HCT116 (cell line): ENCODE measurements at regions not wholly inside any gene's neighbourhood (a gene's known extent, or its start where the extent isn't known, plus 50 kb on each side); places are given as distances from the start of the nearest gene placed in this dataset.

Experiments used
- ATAC-seq: fragments of 200-7000 bp; cut with Tn5 transposase; 2 replicates; pipeline ENCODE4 v1.9.1; 2020; ENCODE audit warnings: mild to moderate bottlenecking, moderate library complexity
- BruUV-seq: library from RNA; stranded (reverse); fragments of 400-500 nt; replicated peaks from 2 replicates; lab custom pipeline; 2021; lab: Mats Ljungman, UMichigan
- CTCF ChIA-PET: fragments of 300-600 bp; sonication (Branson Sonifier 250); formaldehyde crosslinking; loops from one replicate; lab custom pipeline; 2021; ENCODE audit warnings: antibody characterized with exemption; lab: Charles Lee
- POLR2A ChIA-PET: fragments of 300-600, 350-600 bp; sonication (Branson Sonifier 250); formaldehyde crosslinking; loops from one replicate; lab custom pipeline; 2021; ENCODE audit warnings: antibody characterized with exemption; lab: Charles Lee
- RAD21 ChIA-PET, 2 experiments: fragments of 300-600 bp; sonication (Branson Sonifier 250); formaldehyde crosslinking; loops; one replicate each; lab custom pipeline; 2023; ENCODE audit warnings: low total read pairs in 2 of 2; ENCODE audit not compliant: uncharacterized antibody in 2 of 2, unreplicated experiment in 2 of 2, low non-redundant PET in 1 of 2; lab: Charles Lee
- DNase-seq: peaks from one replicate; pipeline ENCODE4 v3.0.0-alpha.2; 2010; ENCODE audit warnings: low read depth, low spot score
- H2AFZ ChIP-seq: fragments of 200-600 bp; shearing (Covaris generic), sonication (generic); 2 replicates; pipeline ENCODE4 v1.6.1; 2017; ENCODE audit warnings: low read depth, mixed run types, mixed read lengths, antibody characterized with exemption, low read length; ENCODE audit not compliant: poor library complexity, severe bottlenecking
- H3K27ac ChIP-seq: 2 replicates; pipeline ENCODE4 v1.5.1; 2012; ENCODE audit warnings: low read depth, low read length
- H3K27me3 ChIP-seq: fragments of 200-600 bp; sonication (generic); 2 replicates; pipeline ENCODE4 v1.6.1; 2016; ENCODE audit warnings: mixed run types, low read length, mixed read lengths; ENCODE audit not compliant: insufficient read depth
- H3K36me3 ChIP-seq, 2 experiments: fragments of 200-500 bp in 1 of 2; fragments of 200-600 bp in 1 of 2; sonication (Bioruptor generic) in 1 of 2; sonication (generic) in 1 of 2; 2 replicates each; pipeline versions ENCODE4 v1.5.1 to v1.6.1; 2014 to 2016; ENCODE audit warnings: low read length in 2 of 2, inconsistent platforms in 1 of 2, mixed read lengths in 1 of 2, mixed run types in 1 of 2; ENCODE audit not compliant: insufficient read depth in 2 of 2, control insufficient read depth in 1 of 2
- H3K4me1 ChIP-seq, 2 experiments: fragments of 200-600 bp in 1 of 2; sonication (generic) in 1 of 2; 2 replicates each; pipeline versions ENCODE4 v1.5.1 to v1.6.1; 2012 to 2017; ENCODE audit warnings: low read length in 2 of 2, inconsistent platforms in 1 of 2, mild to moderate bottlenecking in 1 of 2, mixed read lengths in 1 of 2, mixed run types in 1 of 2, moderate library complexity in 1 of 2; ENCODE audit not compliant: insufficient read depth in 2 of 2, control insufficient read depth in 1 of 2
- H3K4me2 ChIP-seq: fragments of 200-600 bp; sonication (generic); 2 replicates; pipeline ENCODE4 v1.6.1; 2017; ENCODE audit warnings: mixed run types, low read length, mixed read lengths
- H3K4me3 ChIP-seq, 2 experiments: fragments of 200-600 bp in 1 of 2; sonication (generic) in 1 of 2; replicated peaks in 1 of 2; 2 replicates each; pipeline ENCODE4 v1.5.1; 2011 to 2016; ENCODE audit warnings: low read length in 2 of 2, control low read depth in 1 of 2, low read depth in 1 of 2, mild to moderate bottlenecking in 1 of 2, mixed read lengths in 1 of 2, mixed run types in 1 of 2
- H3K79me2 ChIP-seq: fragments of 200-600 bp; sonication (generic); 2 replicates; pipeline ENCODE4 v1.6.1; 2017; ENCODE audit warnings: mild to moderate bottlenecking, mixed run types, low read length, moderate library complexity, mixed read lengths; ENCODE audit not compliant: insufficient read depth
- H3K9ac ChIP-seq: fragments of 200-600 bp; sonication (generic); 2 replicates; pipeline ENCODE4 v1.6.1; 2016; ENCODE audit warnings: low read length, mixed read lengths
- H3K9me2 ChIP-seq: fragments of 200-600 bp; sonication (generic), shearing (Covaris generic); 2 replicates; pipeline ENCODE4 v1.6.1; 2017; ENCODE audit warnings: mixed run types, mild to moderate bottlenecking, moderate library complexity; ENCODE audit not compliant: insufficient read depth
- H3K9me3 ChIP-seq, 2 experiments: fragments of 200-500 bp in 1 of 2; fragments of 200-600 bp in 1 of 2; sonication (Bioruptor generic) in 1 of 2; sonication (generic) in 1 of 2; 2 replicates each; pipeline ENCODE4 v1.6.1; 2014 to 2017; ENCODE audit warnings: low read length in 2 of 2, mixed read lengths in 2 of 2, inconsistent platforms in 1 of 2, low read depth in 1 of 2, mild to moderate bottlenecking in 1 of 2, mixed run types in 1 of 2, moderate library complexity in 1 of 2; ENCODE audit not compliant: control insufficient read depth in 1 of 2, insufficient read depth in 1 of 2
- H4K20me1 ChIP-seq: fragments of 200-600 bp; sonication (generic), shearing (Covaris generic); 2 replicates; pipeline ENCODE4 v1.6.1; 2017; ENCODE audit warnings: mixed run types, mild to moderate bottlenecking, moderate library complexity; ENCODE audit not compliant: insufficient read depth
- EGR1 ChIP-seq: IDR thresholded peaks from 2 replicates; pipeline ENCODE4 v1.6.1; 2012; ENCODE audit warnings: low read depth
- ELF1 ChIP-seq: IDR thresholded peaks from 2 replicates; pipeline ENCODE4 v1.6.1; 2012; ENCODE audit warnings: low read depth, borderline replicate concordance
- EZH2phosphoT487 ChIP-seq: fragments of 200-600 bp; IDR thresholded peaks from 2 replicates; pipeline ENCODE4 v1.6.1; 2018; ENCODE audit warnings: antibody characterized with exemption, borderline replicate concordance
- JUND ChIP-seq: IDR thresholded peaks from 2 replicates; pipeline ENCODE4 v1.6.1; 2012
- POLR2A ChIP-seq: IDR thresholded peaks from 2 replicates; pipeline ENCODE4 v1.7.0; 2011; ENCODE audit warnings: borderline replicate concordance; ENCODE audit not compliant: insufficient read depth, insufficient read length; ENCODE audit errors: extremely low read depth
- POLR2AphosphoS5 ChIP-seq: IDR thresholded peaks from 2 replicates; pipeline ENCODE4 v1.6.1; 2011; ENCODE audit warnings: mild to moderate bottlenecking, low read depth, low read length, moderate library complexity
- RAD21 ChIP-seq: IDR thresholded peaks from 2 replicates; pipeline ENCODE4 v1.6.1; 2012; ENCODE audit warnings: low read depth, mild to moderate bottlenecking
- SP1 ChIP-seq: IDR thresholded peaks from 2 replicates; pipeline ENCODE4 v1.6.1; 2012; ENCODE audit warnings: low read depth
- SRF ChIP-seq: IDR thresholded peaks from 2 replicates; pipeline ENCODE4 v1.6.1; 2012; ENCODE audit warnings: low read depth
- TCF7L2 ChIP-seq: IDR thresholded peaks from 2 replicates; pipeline ENCODE4 v1.7.0; 2011; ENCODE audit warnings: borderline replicate concordance, inconsistent platforms; ENCODE audit not compliant: insufficient read depth, insufficient read length; ENCODE audit errors: extremely low read depth
- YY1 ChIP-seq: IDR thresholded peaks from 2 replicates; pipeline ENCODE4 v1.6.1; 2011; ENCODE audit warnings: low read length, low read depth, moderate library complexity, mild to moderate bottlenecking; ENCODE audit not compliant: insufficient replicate concordance; ENCODE audit errors: extremely low read depth
- intact Hi-C: fragments of 100-400 bp; cut with micrococcal nuclease; formaldehyde crosslinking; loops from 2 replicates; pipeline ENCODE4 v1.10.0; 2022
- TF ChIP-seq, protein P1 (sequence below): IDR thresholded peaks from 2 replicates; pipeline ENCODE4 v1.6.1; 2012
- TF ChIP-seq, protein P2 (sequence below): IDR thresholded peaks from 2 replicates; pipeline ENCODE4 v1.6.1; 2011; ENCODE audit warnings: mild to moderate bottlenecking, low read length, moderate library complexity; ENCODE audit not compliant: insufficient replicate concordance; ENCODE audit errors: extremely low read depth
- TF ChIP-seq, protein P3 (sequence below): IDR thresholded peaks from 2 replicates; pipeline ENCODE4 v1.6.1; 2012
- TF ChIP-seq, protein P4 (sequence below), 3 experiments: fragments of 200-600 bp in 1 of 3; sonication (generic) in 1 of 3; IDR thresholded peaks in 2 of 3; conservative IDR thresholded peaks in 1 of 3; 2 replicates each; pipeline ENCODE4 v1.5.1; 2012 to 2017; ENCODE audit warnings: low read depth in 2 of 3, low read length in 2 of 3, antibody characterized with exemption in 1 of 3, borderline replicate concordance in 1 of 3, control low read depth in 1 of 3, mild to moderate bottlenecking in 1 of 3, mixed read lengths in 1 of 3, mixed run types in 1 of 3, moderate library complexity in 1 of 3; ENCODE audit not compliant: insufficient read depth in 1 of 3

DNA sequence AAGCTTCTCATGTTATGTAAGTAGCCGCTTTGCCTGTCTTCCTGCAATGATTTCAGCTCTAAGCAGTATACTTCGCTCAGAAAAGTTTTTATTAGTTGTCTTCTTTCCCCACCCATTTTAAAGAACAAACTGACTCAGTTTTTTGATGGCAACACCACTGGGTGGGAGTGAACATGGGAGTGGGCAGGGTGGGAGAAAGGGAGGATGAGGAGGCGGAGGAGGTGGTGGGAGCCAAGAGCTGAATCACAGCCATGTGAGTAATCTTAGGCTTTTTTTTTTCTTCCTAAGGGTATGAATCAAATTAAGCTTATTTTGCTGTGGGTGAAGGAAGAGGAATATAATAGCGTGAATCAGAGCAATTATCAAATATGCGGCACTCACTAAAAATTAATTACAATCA, 574.3 kb upstream of the DIPK2B start:
- Histone ChIP-seq H2AFZ (no peak overlapping the region), H3K79me2 (peaks cover 100% of the 10 kb centered on the region), H3K9me2 (no peaks in the 10 kb centered on the region), H4K20me1 (no peaks in the 10 kb centered on the region), H3K4me1 (peaks cover 79 to 98% of the 10 kb centered on the region in 2 experiments), H3K36me3 (peaks cover 0 to 7% of the 10 kb centered on the region in 2 experiments; a peak in 1 of 4 replicates), H3K9me3 (no peaks in the 10 kb centered on the region)
- no peak for DNase-seq
- intact Hi-C loops = no loop called here
- BruUV-seq = no TSS peak
- ATAC-seq = no peak
- RAD21 ChIA-PET = no interaction called here
- CTCF ChIA-PET = interaction anchor here (1.3 kb wide), 1 partner anchor 49 kb away, joined by 4 read pairs; no protein-coding TSS in a partner anchor
- TF ChIP-seq, protein P1, sequence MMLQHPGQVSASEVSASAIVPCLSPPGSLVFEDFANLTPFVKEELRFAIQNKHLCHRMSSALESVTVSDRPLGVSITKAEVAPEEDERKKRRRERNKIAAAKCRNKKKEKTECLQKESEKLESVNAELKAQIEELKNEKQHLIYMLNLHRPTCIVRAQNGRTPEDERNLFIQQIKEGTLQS = no peak
- TF ChIP-seq SRF = no peak
- TF ChIP-seq POLR2A = no peak
- TF ChIP-seq EGR1 = no peak
- no peak for TF ChIP-seq TCF7L2
- TF ChIP-seq, protein P2, sequence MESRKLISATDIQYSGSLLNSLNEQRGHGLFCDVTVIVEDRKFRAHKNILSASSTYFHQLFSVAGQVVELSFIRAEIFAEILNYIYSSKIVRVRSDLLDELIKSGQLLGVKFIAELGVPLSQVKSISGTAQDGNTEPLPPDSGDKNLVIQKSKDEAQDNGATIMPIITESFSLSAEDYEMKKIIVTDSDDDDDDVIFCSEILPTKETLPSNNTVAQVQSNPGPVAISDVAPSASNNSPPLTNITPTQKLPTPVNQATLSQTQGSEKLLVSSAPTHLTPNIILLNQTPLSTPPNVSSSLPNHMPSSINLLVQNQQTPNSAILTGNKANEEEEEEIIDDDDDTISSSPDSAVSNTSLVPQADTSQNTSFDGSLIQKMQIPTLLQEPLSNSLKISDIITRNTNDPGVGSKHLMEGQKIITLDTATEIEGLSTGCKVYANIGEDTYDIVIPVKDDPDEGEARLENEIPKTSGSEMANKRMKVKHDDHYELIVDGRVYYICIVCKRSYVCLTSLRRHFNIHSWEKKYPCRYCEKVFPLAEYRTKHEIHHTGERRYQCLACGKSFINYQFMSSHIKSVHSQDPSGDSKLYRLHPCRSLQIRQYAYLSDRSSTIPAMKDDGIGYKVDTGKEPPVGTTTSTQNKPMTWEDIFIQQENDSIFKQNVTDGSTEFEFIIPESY = no peak
- TF ChIP-seq, protein P3, sequence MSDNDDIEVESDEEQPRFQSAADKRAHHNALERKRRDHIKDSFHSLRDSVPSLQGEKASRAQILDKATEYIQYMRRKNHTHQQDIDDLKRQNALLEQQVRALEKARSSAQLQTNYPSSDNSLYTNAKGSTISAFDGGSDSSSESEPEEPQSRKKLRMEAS = no peak
- no peak for TF ChIP-seq EZH2phosphoT487
- TF ChIP-seq ELF1 = no peak
- TF ChIP-seq, protein P4, sequence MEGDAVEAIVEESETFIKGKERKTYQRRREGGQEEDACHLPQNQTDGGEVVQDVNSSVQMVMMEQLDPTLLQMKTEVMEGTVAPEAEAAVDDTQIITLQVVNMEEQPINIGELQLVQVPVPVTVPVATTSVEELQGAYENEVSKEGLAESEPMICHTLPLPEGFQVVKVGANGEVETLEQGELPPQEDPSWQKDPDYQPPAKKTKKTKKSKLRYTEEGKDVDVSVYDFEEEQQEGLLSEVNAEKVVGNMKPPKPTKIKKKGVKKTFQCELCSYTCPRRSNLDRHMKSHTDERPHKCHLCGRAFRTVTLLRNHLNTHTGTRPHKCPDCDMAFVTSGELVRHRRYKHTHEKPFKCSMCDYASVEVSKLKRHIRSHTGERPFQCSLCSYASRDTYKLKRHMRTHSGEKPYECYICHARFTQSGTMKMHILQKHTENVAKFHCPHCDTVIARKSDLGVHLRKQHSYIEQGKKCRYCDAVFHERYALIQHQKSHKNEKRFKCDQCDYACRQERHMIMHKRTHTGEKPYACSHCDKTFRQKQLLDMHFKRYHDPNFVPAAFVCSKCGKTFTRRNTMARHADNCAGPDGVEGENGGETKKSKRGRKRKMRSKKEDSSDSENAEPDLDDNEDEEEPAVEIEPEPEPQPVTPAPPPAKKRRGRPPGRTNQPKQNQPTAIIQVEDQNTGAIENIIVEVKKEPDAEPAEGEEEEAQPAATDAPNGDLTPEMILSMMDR (IDR thresholded peaks at IDR 0.05 in 2 of 3, conservative IDR thresholded peaks at IDR 0.05 in 1 of 3; ENCODE audit: borderline replicate concordance in 1 of 3, insufficient read depth in 1 of 3, low read depth in 2 of 3, low read length in 2 of 3) = no peak
- TF ChIP-seq JUND = no peak
- TF ChIP-seq YY1 = no peak
- TF ChIP-seq POLR2AphosphoS5 = no peak
- no peak for TF ChIP-seq SP1
- no peak for TF ChIP-seq RAD21
- TF ChIP-seq, all 23 proteins: peak for 0
- Histone ChIP-seq H3K9ac (peak overlapping the region; percentile 67), H3K4me3 (0 out of 4 replicates have a peak overlapping the region, but pooled peaks of 1 of the 2 experiments have one; percentile 8), H3K27ac (peak overlapping the region; percentile 94), H3K4me2 (peak overlapping the region; percentile 64), H3K27me3 (no peaks in the 10 kb centered on the region)
- POLR2A ChIA-PET = interaction anchor here (0.6 to 1.9 kb wide), 5 partner anchors 9 to 801 kb away, joined by 3 to 6 read pairs (median 3); no protein-coding TSS in a partner anchor
